Keratinocyte (primary cell): ENCODE measurements at regions not wholly inside any gene's neighbourhood (a gene's known extent, or its start where the extent isn't known, plus 50 kb on each side); places are given as distances from the start of the nearest gene placed in this dataset.

Experiments
- DNase-seq: peaks from one replicate; pipeline ENCODE4 v3.0.0-alpha.2; 2011; ENCODE audit warnings: low read depth, missing footprints, low spot score
- FAIRE-seq: peaks from 2 replicates; lab custom pipeline; 2011; peaks lifted over from hg19 to GRCh38; lab: Jason Lieb, UNC
- H2AFZ ChIP-seq: 2 replicates; pipeline ENCODE4 v1.6.0; 2012; ENCODE audit warnings: low read length, control low read depth, inconsistent platforms; ENCODE audit not compliant: control insufficient read depth
- H3K27ac ChIP-seq: 2 replicates; pipeline ENCODE4 v1.5.1; 2011; ENCODE audit warnings: low read length; ENCODE audit not compliant: control insufficient read depth, insufficient read depth
- H3K27me3 ChIP-seq: 3 replicates; pipeline ENCODE4 v1.6.0; 2011; ENCODE audit warnings: low read length; ENCODE audit not compliant: control insufficient read depth, insufficient read depth; ENCODE audit errors: extremely low read depth
- H3K36me3 ChIP-seq, 2 experiments: 2 replicates in 1 of 2; 3 replicates in 1 of 2; pipeline ENCODE4 v1.5.1; 2011; ENCODE audit warnings: low read length in 2 of 2, mild to moderate bottlenecking in 1 of 2; ENCODE audit not compliant: control insufficient read depth in 2 of 2, insufficient read depth in 2 of 2; ENCODE audit errors: extremely low read depth in 1 of 2
- H3K4me1 ChIP-seq: 3 replicates; pipeline ENCODE4 v1.5.1; 2011; ENCODE audit warnings: low read length; ENCODE audit not compliant: control insufficient read depth, insufficient read depth; ENCODE audit errors: extremely low read depth
- H3K4me2 ChIP-seq: 3 replicates; pipeline ENCODE4 v1.6.0; 2011; ENCODE audit warnings: low read depth, low read length; ENCODE audit not compliant: control insufficient read depth, insufficient read depth; ENCODE audit errors: extremely low read depth
- H3K4me3 ChIP-seq, 3 experiments: fragments of 200-600 bp in 1 of 3; sonication (generic) in 1 of 3; 2 replicates in 2 of 3; 3 replicates in 1 of 3; pipeline ENCODE4 v1.5.1; 2011 to 2016; ENCODE audit warnings: low read length in 3 of 3, mild to moderate bottlenecking in 3 of 3, control low read depth in 2 of 3, inconsistent platforms in 1 of 3, low read depth in 1 of 3, mixed read lengths in 1 of 3, mixed run types in 1 of 3, moderate library complexity in 1 of 3; ENCODE audit not compliant: control insufficient read depth in 2 of 3, insufficient read depth in 2 of 3; ENCODE audit errors: extremely low read depth in 1 of 3
- H3K79me2 ChIP-seq: 2 replicates; pipeline ENCODE4 v1.6.0; 2012; ENCODE audit warnings: low read length; ENCODE audit not compliant: control insufficient read depth, insufficient read depth
- H3K9ac ChIP-seq: 3 replicates; pipeline ENCODE4 v1.6.0; 2011; ENCODE audit warnings: low read length; ENCODE audit not compliant: control insufficient read depth, insufficient read depth; ENCODE audit errors: extremely low read depth
- H3K9me1 ChIP-seq: 3 replicates; pipeline ENCODE4 v1.6.0; 2011; ENCODE audit warnings: low read length; ENCODE audit not compliant: control insufficient read depth, insufficient read depth; ENCODE audit errors: extremely low read depth
- H3K9me3 ChIP-seq: 2 replicates; pipeline ENCODE4 v1.5.1; 2012; ENCODE audit warnings: low read depth, low read length; ENCODE audit not compliant: control insufficient read depth
- H4K20me1 ChIP-seq: 3 replicates; pipeline ENCODE4 v1.6.0; 2011; ENCODE audit warnings: low read length; ENCODE audit not compliant: control insufficient read depth, insufficient read depth; ENCODE audit errors: extremely low read depth
- CTCF ChIP-seq, 3 experiments: IDR thresholded peaks in 1 of 3; conservative IDR thresholded peaks in 1 of 3; optimal IDR thresholded peaks in 1 of 3; 2 replicates in 2 of 3; 3 replicates in 1 of 3; pipeline versions ENCODE3 to v1.5.1; 2011; ENCODE audit warnings: low read length in 3 of 3, mild to moderate bottlenecking in 3 of 3, moderate library complexity in 2 of 3, control low read depth in 1 of 3, inconsistent platforms in 1 of 3; ENCODE audit not compliant: insufficient read depth in 2 of 3; ENCODE audit errors: extremely low read depth in 1 of 3
- EZH2 ChIP-seq: IDR thresholded peaks from one replicate; pipeline ENCODE4 v1.6.1; 2012; ENCODE audit warnings: inconsistent platforms, mild to moderate bottlenecking, low read length, moderate library complexity
- dilution Hi-C: fragments of 300-500 bp; cut with MboI; formaldehyde crosslinking; loops from one replicate; pipeline ENCODE4 v1.7.0; 2020; ENCODE audit warnings: low sequenced_read_pairs; ENCODE audit not compliant: extremely low pct_ligation_motif_present

GRCh38 chr2:144698156-144698555 lies 178.2 kb upstream of the ZEB2 start:
- TF ChIP-seq CTCF (optimal IDR thresholded peaks at IDR 0.05 in 1 of 3, IDR thresholded peaks at IDR 0.05 in 1 of 3, conservative IDR thresholded peaks at IDR 0.05 in 1 of 3; ENCODE audit: extremely low read depth in 1 of 3, insufficient read depth in 2 of 3, low read length in 3 of 3) (no peak), EZH2 (no peak)
- Histone ChIP-seq H3K4me3 (no peak overlapping the region), H3K27me3 (no peaks in the 10 kb centered on the region), H3K4me2 (no peak overlapping the region), H2AFZ (no peak overlapping the region), H3K9me1 (no peaks in the 10 kb centered on the region), H3K9me3 (no peaks in the 10 kb centered on the region), H3K36me3 (no peaks in the 10 kb centered on the region), H3K79me2 (no peaks in the 10 kb centered on the region), H3K4me1 (no peaks in the 10 kb centered on the region), H3K27ac (no peak overlapping the region), H4K20me1 (no peaks in the 10 kb centered on the region), H3K9ac (no peak overlapping the region)
- no peak for FAIRE-seq
- DNase-seq = no peak
- dilution Hi-C loops = no loop called here

- H3K27me3 ChIP-seq = no peaks in the 10 kb centered on the region
- no peaks in the 10 kb centered on the region for H3K36me3 ChIP-seq
- H3K9me3 ChIP-seq = no peaks in the 10 kb centered on the region
- no peak for TF ChIP-seq CTCF (optimal IDR thresholded peaks at IDR 0.05 in 1 of 3, IDR thresholded peaks at IDR 0.05 in 1 of 3, conservative IDR thresholded peaks at IDR 0.05 in 1 of 3; ENCODE audit: extremely low read depth in 1 of 3, insufficient read depth in 2 of 3, low read length in 3 of 3)
- TF ChIP-seq EZH2 = no peak
- no peak overlapping the region for H3K4me3 ChIP-seq
- dilution Hi-C loops = no loop called here
- H3K4me2 ChIP-seq = no peak overlapping the region
- H3K27ac ChIP-seq = no peak overlapping the region
- H3K4me1 ChIP-seq = no peaks in the 10 kb centered on the region
- H2AFZ ChIP-seq = no peak overlapping the region
- FAIRE-seq (no peak), DNase-seq (no peak)
- no peaks in the 10 kb centered on the region for H3K79me2 ChIP-seq
- H3K9ac ChIP-seq = no peak overlapping the region
- no peaks in the 10 kb centered on the region for H4K20me1 ChIP-seq
- no peaks in the 10 kb centered on the region for H3K9me1 ChIP-seq
Observed at GRCh38 chr2:144695657-144696056, 175.7 kb upstream of the ZEB2 start.
